ENCODE measurements at regions not wholly inside any gene's neighbourhood (a gene's known extent, or its start where the extent isn't known, plus 50 kb on each side); places are given as distances from the start of the nearest gene placed in this dataset.

GRCh38 chrX:42273387-42273786 is 350.0 kb upstream of the CASK start:
- no peak for DNase-seq
- peaks cover under 1% of the 10 kb centered on the region for H3K4me1 Mint-ChIP-seq (ENCODE audit: low read depth, unreplicated experiment)
- no peaks in the 10 kb centered on the region for H3K36me3 Mint-ChIP-seq (ENCODE audit: unreplicated experiment)
- no peaks in the 10 kb centered on the region for H3K27me3 Mint-ChIP-seq (ENCODE audit: unreplicated experiment)
- H3K4me3 Mint-ChIP-seq (ENCODE audit: unreplicated experiment), result no peak overlapping the region
- TF ChIP-seq, protein P1, sequence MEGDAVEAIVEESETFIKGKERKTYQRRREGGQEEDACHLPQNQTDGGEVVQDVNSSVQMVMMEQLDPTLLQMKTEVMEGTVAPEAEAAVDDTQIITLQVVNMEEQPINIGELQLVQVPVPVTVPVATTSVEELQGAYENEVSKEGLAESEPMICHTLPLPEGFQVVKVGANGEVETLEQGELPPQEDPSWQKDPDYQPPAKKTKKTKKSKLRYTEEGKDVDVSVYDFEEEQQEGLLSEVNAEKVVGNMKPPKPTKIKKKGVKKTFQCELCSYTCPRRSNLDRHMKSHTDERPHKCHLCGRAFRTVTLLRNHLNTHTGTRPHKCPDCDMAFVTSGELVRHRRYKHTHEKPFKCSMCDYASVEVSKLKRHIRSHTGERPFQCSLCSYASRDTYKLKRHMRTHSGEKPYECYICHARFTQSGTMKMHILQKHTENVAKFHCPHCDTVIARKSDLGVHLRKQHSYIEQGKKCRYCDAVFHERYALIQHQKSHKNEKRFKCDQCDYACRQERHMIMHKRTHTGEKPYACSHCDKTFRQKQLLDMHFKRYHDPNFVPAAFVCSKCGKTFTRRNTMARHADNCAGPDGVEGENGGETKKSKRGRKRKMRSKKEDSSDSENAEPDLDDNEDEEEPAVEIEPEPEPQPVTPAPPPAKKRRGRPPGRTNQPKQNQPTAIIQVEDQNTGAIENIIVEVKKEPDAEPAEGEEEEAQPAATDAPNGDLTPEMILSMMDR (IDR thresholded peaks at IDR 0.05; ENCODE audit: partially characterized antibody, unreplicated experiment), result no peak
- peaks cover 2% of the 10 kb centered on the region for H3K9me3 Mint-ChIP-seq (ENCODE audit: unreplicated experiment)
- no peak overlapping the region for H3K27ac Mint-ChIP-seq (ENCODE audit: unreplicated experiment)

GRCh38 chrX:42269186-42269585 is 345.8 kb upstream of the CASK start:
- DNase-seq, result no peak
- no peaks in the 10 kb centered on the region for H3K36me3 Mint-ChIP-seq (ENCODE audit: unreplicated experiment)
- peaks cover 2% of the 10 kb centered on the region for H3K9me3 Mint-ChIP-seq (ENCODE audit: unreplicated experiment)
- TF ChIP-seq, protein P1 (IDR thresholded peaks at IDR 0.05; ENCODE audit: partially characterized antibody, unreplicated experiment), result no peak
- H3K27me3 Mint-ChIP-seq (ENCODE audit: unreplicated experiment), result peaks cover 2% of the 10 kb centered on the region
- H3K4me1 Mint-ChIP-seq (ENCODE audit: low read depth, unreplicated experiment), result peaks cover 3% of the 10 kb centered on the region
- no peak overlapping the region for H3K27ac Mint-ChIP-seq (ENCODE audit: unreplicated experiment)
- H3K4me3 Mint-ChIP-seq (ENCODE audit: unreplicated experiment), result no peak overlapping the region

DNA sequence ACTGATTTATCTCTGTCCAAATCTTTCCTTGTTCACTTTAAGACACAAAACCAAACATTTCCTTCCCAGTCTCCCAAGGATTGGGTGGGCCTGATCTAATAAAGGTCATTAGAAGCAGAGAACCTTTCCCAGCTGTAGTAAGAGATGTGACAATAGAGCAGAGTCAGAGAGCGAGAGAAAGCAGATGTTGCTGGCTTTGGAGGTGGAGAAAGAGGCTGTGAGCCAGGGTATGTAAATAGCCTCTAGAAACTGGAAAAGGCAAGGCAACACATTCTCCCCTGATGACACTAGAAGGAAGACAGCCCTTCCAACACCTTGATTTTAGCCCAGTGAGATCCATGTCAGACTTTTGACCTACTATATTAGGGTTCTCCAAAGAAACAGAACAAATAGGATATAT is 337.5 kb upstream of the CASK start:
- H3K4me3 Mint-ChIP-seq (ENCODE audit: unreplicated experiment), result no peak overlapping the region
- no peaks in the 10 kb centered on the region for H3K4me1 Mint-ChIP-seq (ENCODE audit: low read depth, unreplicated experiment)
- H3K27me3 Mint-ChIP-seq (ENCODE audit: unreplicated experiment), result peaks cover 2% of the 10 kb centered on the region
- no peak overlapping the region for H3K27ac Mint-ChIP-seq (ENCODE audit: unreplicated experiment)
- H3K9me3 Mint-ChIP-seq (ENCODE audit: unreplicated experiment), result no peaks in the 10 kb centered on the region
- TF ChIP-seq, protein P1 (IDR thresholded peaks at IDR 0.05; ENCODE audit: partially characterized antibody, unreplicated experiment), result no peak
- H3K36me3 Mint-ChIP-seq (ENCODE audit: unreplicated experiment), result no peaks in the 10 kb centered on the region
- no peak for DNase-seq

GRCh38 chrX:42248226-42248625 is 324.9 kb upstream of the CASK start:
- Mint-ChIP-seq H3K36me3 (ENCODE audit: unreplicated experiment) (no peaks in the 10 kb centered on the region), H3K4me1 (ENCODE audit: low read depth, unreplicated experiment) (no peaks in the 10 kb centered on the region), H3K9me3 (ENCODE audit: unreplicated experiment) (no peaks in the 10 kb centered on the region), H3K4me3 (ENCODE audit: unreplicated experiment) (no peak overlapping the region), H3K27ac (ENCODE audit: unreplicated experiment) (no peak overlapping the region), H3K27me3 (ENCODE audit: unreplicated experiment) (no peaks in the 10 kb centered on the region)
- TF ChIP-seq, protein P1 (IDR thresholded peaks at IDR 0.05; ENCODE audit: partially characterized antibody, unreplicated experiment), result no peak
- no peak for DNase-seq

GRCh38 chrX:42247241-42247640 is 323.9 kb upstream of the CASK start:
- TF ChIP-seq, protein P1 (IDR thresholded peaks at IDR 0.05; ENCODE audit: partially characterized antibody, unreplicated experiment), result no peak

More at GRCh38 chrX:42247241-42247640, 323.9 kb upstream of the CASK start:
- no peaks in the 10 kb centered on the region for H3K9me3 Mint-ChIP-seq (ENCODE audit: unreplicated experiment)
- no peaks in the 10 kb centered on the region for H3K4me1 Mint-ChIP-seq (ENCODE audit: low read depth, unreplicated experiment)
- H3K4me3 Mint-ChIP-seq (ENCODE audit: unreplicated experiment), result no peak overlapping the region
- H3K27ac Mint-ChIP-seq (ENCODE audit: unreplicated experiment), result no peak overlapping the region
- H3K27me3 Mint-ChIP-seq (ENCODE audit: unreplicated experiment), result no peaks in the 10 kb centered on the region
- no peak for DNase-seq
- no peaks in the 10 kb centered on the region for H3K36me3 Mint-ChIP-seq (ENCODE audit: unreplicated experiment)
